NB4 (cell line): ENCODE measurements at regions not wholly inside any gene's neighbourhood (a gene's known extent, or its start where the extent isn't known, plus 50 kb on each side); places are given as distances from the start of the nearest gene placed in this dataset.
"Not testable (repeated sequence)": the region's sequence is repeated elsewhere in the genome, so short reads cannot be mapped to it uniquely, and the experiment has no call there.

Experiments used
- CTCF ChIP-seq: IDR thresholded peaks from one replicate; pipeline ENCODE4 v1.5.1; 2012; ENCODE audit warnings: low read depth, low read length
- POLR2A ChIP-seq: IDR thresholded peaks from 2 replicates; pipeline ENCODE4 v1.6.1; 2011; ENCODE audit warnings: mild to moderate bottlenecking; ENCODE audit not compliant: insufficient read length; ENCODE audit errors: extremely low read depth

- not testable (repeated sequence) for TF ChIP-seq CTCF, POLR2A
These were observed 87.1 kb upstream of the TRHDE start for GRCh38 chr12:72184971-72185533.
